ENCODE measurements at regions not wholly inside any gene's neighbourhood (a gene's known extent, or its start where the extent isn't known, plus 50 kb on each side); places are given as distances from the start of the nearest gene placed in this dataset.

GRCh38 chr1:38403667-38404066, 357.1 kb upstream of the POU3F1 start:
- H4K91ac ChIP-seq (ENCODE audit: insufficient read length, low read depth, low read length): no peak overlapping the region
- H2BK20ac ChIP-seq (ENCODE audit: low read depth, low read length, poor library complexity, severe bottlenecking): no peak overlapping the region
- H3K9ac ChIP-seq (ENCODE audit: extremely low read depth, insufficient read length, low read length): no peak overlapping the region
- H3K4me1 Mint-ChIP-seq: peaks cover 4% of the 10 kb centered on the region in 2 experiments; a peak in 3 of 4 replicates
- H2BK120ac ChIP-seq (ENCODE audit: low read depth, low read length, poor library complexity, severe bottlenecking): no peak overlapping the region
- no peak overlapping the region for H3K23ac ChIP-seq (ENCODE audit: insufficient read length, low read depth, low read length)
- no peak overlapping the region for H3K4me3 Mint-ChIP-seq
- no peak overlapping the region for H2BK5ac ChIP-seq (ENCODE audit: insufficient read length, low read length)
- H2AK5ac ChIP-seq (ENCODE audit: insufficient read length, low read length): no peak overlapping the region
- H3K79me1 ChIP-seq (ENCODE audit: insufficient read depth, low read depth, low read length, poor library complexity, severe bottlenecking): no peaks in the 10 kb centered on the region
- no peaks in the 10 kb centered on the region for H3K23me2 ChIP-seq (ENCODE audit: insufficient read length, low read depth, low read length, poor library complexity, severe bottlenecking)
- peaks cover 25 to 46% of the 10 kb centered on the region in 2 experiments for H3K9me3 Mint-ChIP-seq
- DNase-seq: no peak
- H3K27ac ChIP-seq (ENCODE audit: insufficient read length, low read depth, low read length): no peak overlapping the region
- H2BK12ac ChIP-seq (ENCODE audit: insufficient read length, low read depth, low read length): no peak overlapping the region
- no peak overlapping the region for H3K18ac ChIP-seq (ENCODE audit: insufficient read length, low read depth, low read length)
- no peak overlapping the region for H4K5ac ChIP-seq (ENCODE audit: insufficient read length, low read depth, low read length)
- peaks cover 24 to 41% (median 24%) of the 10 kb centered on the region in 3 experiments for H3K36me3 Mint-ChIP-seq (ENCODE audit: insufficient read depth in 1 of 3, low read depth in 3 of 3)
- no peak overlapping the region for H3K27ac Mint-ChIP-seq
- no peak overlapping the region for H4K8ac ChIP-seq (replicated peaks; ENCODE audit: insufficient read length, low read depth, low read length)
- H3K79me2 ChIP-seq (ENCODE audit: insufficient read depth, low read length): no peaks in the 10 kb centered on the region
- no peak overlapping the region for H3K56ac ChIP-seq (ENCODE audit: insufficient read length, low read depth, low read length)
- H2BK15ac ChIP-seq (ENCODE audit: low read depth, low read length): no peak overlapping the region
- TF ChIP-seq, protein P1, sequence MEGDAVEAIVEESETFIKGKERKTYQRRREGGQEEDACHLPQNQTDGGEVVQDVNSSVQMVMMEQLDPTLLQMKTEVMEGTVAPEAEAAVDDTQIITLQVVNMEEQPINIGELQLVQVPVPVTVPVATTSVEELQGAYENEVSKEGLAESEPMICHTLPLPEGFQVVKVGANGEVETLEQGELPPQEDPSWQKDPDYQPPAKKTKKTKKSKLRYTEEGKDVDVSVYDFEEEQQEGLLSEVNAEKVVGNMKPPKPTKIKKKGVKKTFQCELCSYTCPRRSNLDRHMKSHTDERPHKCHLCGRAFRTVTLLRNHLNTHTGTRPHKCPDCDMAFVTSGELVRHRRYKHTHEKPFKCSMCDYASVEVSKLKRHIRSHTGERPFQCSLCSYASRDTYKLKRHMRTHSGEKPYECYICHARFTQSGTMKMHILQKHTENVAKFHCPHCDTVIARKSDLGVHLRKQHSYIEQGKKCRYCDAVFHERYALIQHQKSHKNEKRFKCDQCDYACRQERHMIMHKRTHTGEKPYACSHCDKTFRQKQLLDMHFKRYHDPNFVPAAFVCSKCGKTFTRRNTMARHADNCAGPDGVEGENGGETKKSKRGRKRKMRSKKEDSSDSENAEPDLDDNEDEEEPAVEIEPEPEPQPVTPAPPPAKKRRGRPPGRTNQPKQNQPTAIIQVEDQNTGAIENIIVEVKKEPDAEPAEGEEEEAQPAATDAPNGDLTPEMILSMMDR (conservative IDR thresholded peaks at IDR 0.05): peak; percentile 62; the same call in 2 of the 3 replicates
- no CpG with 5 or more reads among the region's 2 CpGs for WGBS (ENCODE audit: extremely low coverage, insufficient read length, low lambda C conversion rate)
- H3K27me3 ChIP-seq (ENCODE audit: insufficient read depth, low read length): no peaks in the 10 kb centered on the region
- no peak overlapping the region for H2AFZ ChIP-seq (ENCODE audit: low read length)
- H3K27me3 Mint-ChIP-seq (ENCODE audit: low read depth): no peaks in the 10 kb centered on the region
- no peak overlapping the region for H3K4me2 ChIP-seq (ENCODE audit: insufficient read depth, insufficient read length, low read length)
- no peak overlapping the region for H3K14ac ChIP-seq (ENCODE audit: insufficient read depth, low read length)
- H4K20me1 ChIP-seq (ENCODE audit: control insufficient read depth, insufficient read depth, insufficient read length): no peaks in the 10 kb centered on the region
- no peaks in the 10 kb centered on the region for H3K4me1 ChIP-seq (ENCODE audit: insufficient read depth, low read length)
- H3K4ac ChIP-seq (ENCODE audit: low read depth, low read length): no peak overlapping the region
- no peaks in the 10 kb centered on the region for H3K9me3 ChIP-seq (ENCODE audit: control insufficient read depth, low read depth, low read length)
- H3T11ph ChIP-seq (ENCODE audit: low read length): no peak overlapping the region

All from H9 (cell line).